Hepatocyte (in vitro differentiated cells): ENCODE measurements at regions not wholly inside any gene's neighbourhood (a gene's known extent, or its start where the extent isn't known, plus 50 kb on each side); places are given as distances from the start of the nearest gene placed in this dataset.

Experiments used
- DNase-seq: peaks from one replicate; pipeline ENCODE4 v3.0.0-alpha.2; 2016; ENCODE audit warnings: low spot score
- H2AFZ ChIP-seq: fragments of 200-600 bp; sonication (generic); 2 replicates; pipeline ENCODE4 v1.6.0; 2016; ENCODE audit warnings: antibody characterized with exemption, mild to moderate bottlenecking
- H3K27ac ChIP-seq: fragments of 200-600 bp; sonication (generic); 2 replicates; pipeline ENCODE4 v1.5.1; 2016; ENCODE audit warnings: mild to moderate bottlenecking
- H3K27me3 ChIP-seq: fragments of 200-600 bp; sonication (generic); 2 replicates; pipeline ENCODE4 v1.6.1; 2016
- H3K36me3 ChIP-seq: fragments of 200-600 bp; sonication (generic); replicated peaks from 2 replicates; pipeline ENCODE4 v1.5.1; 2016; ENCODE audit warnings: low read depth; ENCODE audit not compliant: insufficient read depth
- H3K4me1 ChIP-seq: fragments of 200-600 bp; sonication (generic); 2 replicates; pipeline ENCODE4 v1.5.1; 2016; ENCODE audit warnings: mild to moderate bottlenecking, moderate library complexity; ENCODE audit not compliant: insufficient read depth
- H3K4me2 ChIP-seq: fragments of 200-600 bp; sonication (generic); 2 replicates; pipeline ENCODE4 v1.6.0; 2016
- H3K4me3 ChIP-seq: fragments of 200-600 bp; sonication (generic); 2 replicates; pipeline ENCODE4 v1.5.1; 2016; ENCODE audit warnings: mild to moderate bottlenecking
- H3K79me2 ChIP-seq: fragments of 200-600 bp; sonication (generic); 2 replicates; pipeline ENCODE4 v1.6.0; 2017; ENCODE audit warnings: mild to moderate bottlenecking
- H3K9me2 ChIP-seq: fragments of 200-600 bp; sonication (generic); replicated peaks from 2 replicates; pipeline ENCODE4 v1.6.0; 2017; ENCODE audit warnings: mild to moderate bottlenecking; ENCODE audit not compliant: insufficient read depth
- H3K9me3 ChIP-seq: fragments of 200-600 bp; sonication (generic); 2 replicates; pipeline ENCODE4 v1.5.1; 2016; ENCODE audit warnings: low read depth, mild to moderate bottlenecking
- H4K20me1 ChIP-seq: fragments of 200-600 bp; sonication (generic); 2 replicates; pipeline ENCODE4 v1.6.0; 2016; ENCODE audit warnings: mild to moderate bottlenecking; ENCODE audit not compliant: insufficient read depth, poor library complexity, severe bottlenecking
- EZH2 ChIP-seq: fragments of 200-600 bp; sonication (generic); IDR thresholded peaks from 2 replicates; pipeline ENCODE4 v1.6.1; 2016; ENCODE audit warnings: antibody characterized with exemption, mild to moderate bottlenecking, borderline replicate concordance
- EZH2phosphoT487 ChIP-seq: fragments of 200-600 bp; sonication (generic); IDR thresholded peaks from one replicate; pipeline ENCODE4 v1.6.1; 2018; ENCODE audit warnings: antibody characterized with exemption, mild to moderate bottlenecking, low read depth, moderate library complexity; ENCODE audit not compliant: unreplicated experiment, severe bottlenecking
- WGBS: methylation state at CpG from one replicate; pipeline ENCODE4 v1.1.6; 2016; ENCODE audit warnings: low lambda C conversion rate; ENCODE audit errors: missing lambda C conversion rate; 5-methylcytosine and 5-hydroxymethylcytosine counted together
- TF ChIP-seq, protein P1 (sequence below): fragments of 200-600 bp; sonication (generic); IDR thresholded peaks from 2 replicates; pipeline ENCODE4 v1.5.1; 2016; ENCODE audit warnings: antibody characterized with exemption, mild to moderate bottlenecking; ENCODE audit not compliant: poor library complexity

DNA sequence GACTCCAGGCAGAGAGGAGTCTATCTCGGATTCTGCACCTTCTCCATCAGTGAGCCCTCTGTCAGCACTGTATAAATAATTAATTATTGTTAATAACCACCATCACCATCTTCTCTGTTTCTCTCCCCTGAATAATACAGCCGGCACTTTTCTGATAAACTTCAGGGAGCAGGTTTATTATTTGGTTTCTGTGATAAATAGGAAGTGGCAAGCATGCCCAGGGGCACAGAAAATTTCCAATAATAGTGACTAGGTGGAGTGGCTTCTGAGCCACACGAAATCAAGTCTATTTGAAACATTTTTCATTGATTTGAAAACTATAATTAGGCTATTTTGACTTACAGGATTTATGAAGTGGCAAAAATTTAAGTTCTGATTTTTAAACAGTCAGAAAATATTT lies 186.8 kb upstream of the TMEM229A start:
- H3K79me2 ChIP-seq = no peaks in the 10 kb centered on the region
- no peak overlapping the region for H3K4me2 ChIP-seq
- no peaks in the 10 kb centered on the region for H4K20me1 ChIP-seq
- no peak overlapping the region for H3K27ac ChIP-seq
- no peaks in the 10 kb centered on the region for H3K27me3 ChIP-seq
- H3K36me3 ChIP-seq = no peaks in the 10 kb centered on the region
- H3K9me2 ChIP-seq = no peaks in the 10 kb centered on the region
- no peak for DNase-seq
- TF ChIP-seq EZH2phosphoT487 = no peak
- TF ChIP-seq EZH2 = no peak
- TF ChIP-seq, protein P1, sequence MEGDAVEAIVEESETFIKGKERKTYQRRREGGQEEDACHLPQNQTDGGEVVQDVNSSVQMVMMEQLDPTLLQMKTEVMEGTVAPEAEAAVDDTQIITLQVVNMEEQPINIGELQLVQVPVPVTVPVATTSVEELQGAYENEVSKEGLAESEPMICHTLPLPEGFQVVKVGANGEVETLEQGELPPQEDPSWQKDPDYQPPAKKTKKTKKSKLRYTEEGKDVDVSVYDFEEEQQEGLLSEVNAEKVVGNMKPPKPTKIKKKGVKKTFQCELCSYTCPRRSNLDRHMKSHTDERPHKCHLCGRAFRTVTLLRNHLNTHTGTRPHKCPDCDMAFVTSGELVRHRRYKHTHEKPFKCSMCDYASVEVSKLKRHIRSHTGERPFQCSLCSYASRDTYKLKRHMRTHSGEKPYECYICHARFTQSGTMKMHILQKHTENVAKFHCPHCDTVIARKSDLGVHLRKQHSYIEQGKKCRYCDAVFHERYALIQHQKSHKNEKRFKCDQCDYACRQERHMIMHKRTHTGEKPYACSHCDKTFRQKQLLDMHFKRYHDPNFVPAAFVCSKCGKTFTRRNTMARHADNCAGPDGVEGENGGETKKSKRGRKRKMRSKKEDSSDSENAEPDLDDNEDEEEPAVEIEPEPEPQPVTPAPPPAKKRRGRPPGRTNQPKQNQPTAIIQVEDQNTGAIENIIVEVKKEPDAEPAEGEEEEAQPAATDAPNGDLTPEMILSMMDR = no peak
- H3K9me3 ChIP-seq = no peaks in the 10 kb centered on the region
- 61% methylated on average over 3 of the region's 3 CpGs for WGBS
- no peak overlapping the region for H2AFZ ChIP-seq
- H3K4me1 ChIP-seq = no peaks in the 10 kb centered on the region
- no peak overlapping the region for H3K4me3 ChIP-seq

DNA sequence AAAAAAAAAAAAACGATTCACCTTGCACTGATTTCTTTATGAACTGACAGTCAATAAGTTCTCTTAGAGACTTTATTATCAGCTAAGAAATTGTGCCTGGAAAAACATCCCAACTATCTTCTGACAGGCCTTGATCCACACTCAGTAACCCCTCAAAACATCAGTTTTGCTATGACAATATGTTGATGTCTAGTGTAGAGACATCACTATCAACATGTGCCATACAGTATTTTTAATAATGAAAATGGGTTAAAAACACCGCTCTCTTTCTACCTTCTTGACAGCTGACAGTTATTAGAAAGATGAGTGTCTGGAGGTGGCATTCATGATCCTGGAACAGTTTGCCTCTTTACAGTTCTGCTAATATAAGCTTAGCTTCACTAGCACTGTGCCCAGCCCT lies 175.8 kb upstream of the TMEM229A start:
- 84% methylated on average over 2 of the region's 2 CpGs for WGBS
- Histone ChIP-seq H3K4me1 (no peaks in the 10 kb centered on the region), H3K27ac (no peak overlapping the region), H3K4me3 (no peak overlapping the region), H3K9me2 (no peaks in the 10 kb centered on the region), H3K36me3 (no peaks in the 10 kb centered on the region), H2AFZ (no peak overlapping the region), H3K9me3 (no peaks in the 10 kb centered on the region), H3K79me2 (no peaks in the 10 kb centered on the region), H3K4me2 (no peak overlapping the region), H4K20me1 (no peaks in the 10 kb centered on the region), H3K27me3 (no peaks in the 10 kb centered on the region)
- TF ChIP-seq EZH2 (no peak), EZH2phosphoT487 (no peak)
- TF ChIP-seq, protein P1 = no peak
- DNase-seq = no peak

DNA sequence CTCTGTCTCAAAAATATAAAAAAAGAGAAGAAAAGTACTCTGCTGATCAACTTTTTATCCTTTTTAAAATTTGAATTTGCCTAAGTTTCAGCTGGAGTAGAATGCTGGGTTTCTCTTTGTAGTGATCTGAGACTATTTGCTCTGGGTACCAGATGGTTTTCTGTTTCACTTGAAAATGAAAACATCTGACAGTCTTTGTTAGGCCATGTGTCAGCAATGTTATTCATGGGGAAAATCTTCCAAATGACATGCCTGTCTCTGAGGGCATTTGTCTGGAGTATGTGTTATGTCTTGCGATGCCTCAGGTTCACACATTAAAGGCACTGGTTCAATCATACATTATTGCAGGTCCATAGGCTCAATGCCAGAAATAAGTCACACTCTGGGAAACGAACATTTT lies 175.3 kb upstream of the TMEM229A start:
- Histone ChIP-seq H3K27ac (no peak overlapping the region), H3K4me1 (no peaks in the 10 kb centered on the region), H3K4me3 (no peak overlapping the region), H2AFZ (no peak overlapping the region), H3K9me2 (no peaks in the 10 kb centered on the region), H3K9me3 (no peaks in the 10 kb centered on the region), H3K79me2 (no peaks in the 10 kb centered on the region), H3K36me3 (no peaks in the 10 kb centered on the region), H4K20me1 (no peaks in the 10 kb centered on the region), H3K27me3 (no peaks in the 10 kb centered on the region), H3K4me2 (no peak overlapping the region)
- 77% methylated on average over 2 of the region's 2 CpGs for WGBS
- TF ChIP-seq, protein P1 = no peak
- TF ChIP-seq EZH2 (no peak), EZH2phosphoT487 (no peak)
- no peak for DNase-seq

DNA sequence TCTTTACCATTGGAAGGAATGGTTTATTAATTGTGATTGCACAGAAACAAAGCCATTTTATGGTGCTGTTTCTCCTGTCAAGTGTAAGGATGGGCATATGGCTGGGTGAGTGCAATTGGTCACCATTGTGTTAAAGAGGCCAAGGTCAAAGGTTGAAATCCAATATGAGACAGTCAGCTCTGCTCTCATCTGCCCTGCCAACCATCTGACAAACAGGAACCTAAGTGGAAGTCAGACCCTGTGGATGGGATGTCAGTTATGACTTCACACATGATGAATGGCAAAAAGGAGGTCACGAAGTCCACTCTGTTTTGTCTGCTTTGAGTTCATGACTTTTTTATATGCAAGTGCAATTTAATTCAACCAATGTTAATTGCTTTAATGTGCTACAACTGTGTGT lies 172.7 kb upstream of the TMEM229A start:
- no peaks in the 10 kb centered on the region for H4K20me1 ChIP-seq
- H2AFZ ChIP-seq = no peak overlapping the region
- no peaks in the 10 kb centered on the region for H3K9me2 ChIP-seq
- no peaks in the 10 kb centered on the region for H3K36me3 ChIP-seq
- no peak overlapping the region for H3K27ac ChIP-seq
- TF ChIP-seq EZH2phosphoT487 (no peak), EZH2 (no peak)
- TF ChIP-seq, protein P1 = no peak
- no peaks in the 10 kb centered on the region for H3K4me1 ChIP-seq
- H3K4me2 ChIP-seq = no peak overlapping the region
- no peaks in the 10 kb centered on the region for H3K9me3 ChIP-seq
- DNase-seq = no peak
- 88% methylated on average over 1 of the region's 1 CpG for WGBS
- no peaks in the 10 kb centered on the region for H3K27me3 ChIP-seq
- no peaks in the 10 kb centered on the region for H3K79me2 ChIP-seq
- H3K4me3 ChIP-seq = no peak overlapping the region
